ENCODE measurements at regions not wholly inside any gene's neighbourhood (a gene's known extent, or its start where the extent isn't known, plus 50 kb on each side); places are given as distances from the start of the nearest gene placed in this dataset.

DNA sequence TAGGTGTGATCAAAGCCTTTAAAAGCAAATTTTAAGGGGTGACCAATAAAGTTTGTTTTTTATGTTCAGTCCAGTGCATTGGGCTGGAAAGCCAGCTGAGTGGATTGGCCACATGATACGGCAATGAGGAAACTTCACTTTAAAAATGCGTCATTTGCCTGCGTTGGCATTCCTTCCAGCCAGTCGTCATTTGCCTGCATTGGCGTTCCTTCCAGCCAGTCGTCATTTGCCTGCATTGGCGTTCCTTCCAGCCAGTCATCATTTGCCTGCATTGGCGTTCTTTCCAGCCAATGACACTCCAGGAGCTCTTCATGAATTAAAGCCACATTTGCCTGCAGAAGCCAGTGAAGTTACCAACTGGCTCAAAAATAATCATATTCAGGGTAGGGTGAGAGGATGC lies 378.6 kb downstream of the SMOC2 start:
- TF ChIP-seq, protein P1, sequence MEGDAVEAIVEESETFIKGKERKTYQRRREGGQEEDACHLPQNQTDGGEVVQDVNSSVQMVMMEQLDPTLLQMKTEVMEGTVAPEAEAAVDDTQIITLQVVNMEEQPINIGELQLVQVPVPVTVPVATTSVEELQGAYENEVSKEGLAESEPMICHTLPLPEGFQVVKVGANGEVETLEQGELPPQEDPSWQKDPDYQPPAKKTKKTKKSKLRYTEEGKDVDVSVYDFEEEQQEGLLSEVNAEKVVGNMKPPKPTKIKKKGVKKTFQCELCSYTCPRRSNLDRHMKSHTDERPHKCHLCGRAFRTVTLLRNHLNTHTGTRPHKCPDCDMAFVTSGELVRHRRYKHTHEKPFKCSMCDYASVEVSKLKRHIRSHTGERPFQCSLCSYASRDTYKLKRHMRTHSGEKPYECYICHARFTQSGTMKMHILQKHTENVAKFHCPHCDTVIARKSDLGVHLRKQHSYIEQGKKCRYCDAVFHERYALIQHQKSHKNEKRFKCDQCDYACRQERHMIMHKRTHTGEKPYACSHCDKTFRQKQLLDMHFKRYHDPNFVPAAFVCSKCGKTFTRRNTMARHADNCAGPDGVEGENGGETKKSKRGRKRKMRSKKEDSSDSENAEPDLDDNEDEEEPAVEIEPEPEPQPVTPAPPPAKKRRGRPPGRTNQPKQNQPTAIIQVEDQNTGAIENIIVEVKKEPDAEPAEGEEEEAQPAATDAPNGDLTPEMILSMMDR (IDR thresholded peaks at IDR 0.05; ENCODE audit: control insufficient read depth, extremely low read depth, insufficient read depth): no peak
- no peak for DNase-seq (ENCODE audit: low read depth)
- no peak overlapping the region for H3K4me3 ChIP-seq (ENCODE audit: low read depth, low read length)

DNA sequence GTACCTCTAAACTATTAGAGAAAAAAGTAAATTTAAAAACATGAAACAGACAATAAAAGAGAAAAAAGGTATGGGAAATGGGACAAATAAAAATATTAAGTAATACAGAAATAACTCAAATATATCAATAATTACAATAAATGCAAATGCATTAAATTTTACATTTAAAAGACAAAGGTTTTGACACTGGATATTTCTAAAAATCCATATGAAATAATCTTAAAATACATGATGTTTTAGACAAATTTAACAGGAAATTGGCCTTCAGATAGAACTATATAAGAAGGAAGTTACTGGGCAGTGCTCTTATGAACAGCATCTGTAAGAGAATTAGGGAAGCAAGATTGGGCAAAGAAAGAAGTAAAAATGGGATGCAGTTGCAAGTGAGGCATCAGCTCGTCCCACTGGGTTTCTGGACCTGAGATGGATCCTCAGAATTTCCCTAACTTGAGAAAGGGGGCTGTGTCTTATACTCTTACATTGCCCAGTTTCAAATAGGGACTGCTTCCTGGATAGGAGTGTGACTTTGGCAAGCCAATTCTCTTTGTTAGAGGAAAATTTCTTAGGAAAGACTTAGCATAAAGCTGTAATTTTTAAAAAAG lies 376.7 kb downstream of the SMOC2 start:
- no peak overlapping the region for H3K4me3 ChIP-seq (ENCODE audit: low read depth, low read length)
- TF ChIP-seq, protein P1 (IDR thresholded peaks at IDR 0.05; ENCODE audit: control insufficient read depth, extremely low read depth, insufficient read depth): no peak
- no peak for DNase-seq (ENCODE audit: low read depth)

DNA sequence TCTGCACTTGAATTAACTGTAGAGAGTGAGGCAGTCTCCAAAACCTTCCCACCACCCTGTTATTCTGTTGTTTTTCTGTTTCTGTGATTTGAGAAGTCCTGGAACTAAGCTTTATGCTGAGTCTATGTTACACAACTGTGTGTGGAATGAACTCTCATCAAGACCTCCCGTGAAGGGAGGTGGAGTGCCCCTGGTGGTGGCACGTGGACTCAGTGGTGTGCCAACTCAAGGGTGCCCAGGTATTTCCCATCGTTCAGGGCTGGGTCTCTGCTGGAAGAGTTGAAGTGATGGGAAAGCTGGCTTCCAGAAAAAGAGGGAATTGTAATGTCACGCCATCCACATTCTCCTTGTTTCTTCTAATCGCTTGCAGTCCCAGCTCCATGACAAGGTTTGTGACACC lies 374.2 kb downstream of the SMOC2 start:
- TF ChIP-seq, protein P1 (IDR thresholded peaks at IDR 0.05; ENCODE audit: control insufficient read depth, extremely low read depth, insufficient read depth): peak; percentile 52
- H3K4me3 ChIP-seq (ENCODE audit: low read depth, low read length): no peak overlapping the region
- DNase-seq (ENCODE audit: low read depth): no peak

DNA sequence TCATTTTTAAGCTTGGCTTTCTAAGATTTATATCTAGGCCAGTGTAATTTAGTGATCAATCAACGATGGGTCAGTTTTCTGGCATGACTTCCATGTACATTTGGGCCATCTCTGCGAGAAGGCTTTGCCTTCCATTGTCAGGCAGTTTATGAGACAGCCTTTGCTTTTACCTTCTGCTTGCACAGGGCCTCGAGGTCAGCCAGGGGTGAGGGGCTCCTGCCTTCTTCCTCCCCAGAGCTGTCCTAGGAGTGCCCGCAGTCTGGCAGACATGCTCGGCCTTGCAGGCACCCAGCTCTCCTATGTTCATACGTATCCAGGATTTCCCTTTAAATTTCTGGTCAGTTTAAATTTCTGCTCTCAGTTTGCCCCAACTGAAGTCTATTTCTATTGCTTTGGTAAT lies 367.2 kb downstream of the SMOC2 start:
- TF ChIP-seq, protein P1 (IDR thresholded peaks at IDR 0.05; ENCODE audit: control insufficient read depth, extremely low read depth, insufficient read depth): no peak
- H3K4me3 ChIP-seq (ENCODE audit: low read depth, low read length): no peak overlapping the region
- no peak for DNase-seq (ENCODE audit: low read depth)

DNA sequence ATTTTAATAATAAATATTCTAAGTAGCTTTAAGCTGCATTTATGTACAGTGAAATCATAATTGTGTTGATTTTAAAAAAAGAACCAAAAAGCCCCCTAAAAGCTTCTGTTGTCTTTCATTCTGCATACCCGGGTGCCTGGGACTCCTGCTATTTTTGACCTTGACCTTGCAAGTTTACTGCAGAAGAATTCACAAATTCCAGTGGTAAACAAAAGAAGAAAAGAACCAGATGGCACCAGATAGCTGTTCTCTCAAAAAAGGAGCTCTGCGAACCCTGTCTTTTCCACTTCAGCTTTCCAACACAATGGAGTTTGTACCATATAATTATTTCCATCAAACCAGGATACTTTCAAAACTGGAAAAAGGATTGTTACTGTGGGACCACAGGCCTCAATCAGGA lies 363.3 kb downstream of the SMOC2 start:
- H3K4me3 ChIP-seq (ENCODE audit: low read depth, low read length): no peak overlapping the region
- TF ChIP-seq, protein P1 (IDR thresholded peaks at IDR 0.05; ENCODE audit: control insufficient read depth, extremely low read depth, insufficient read depth): no peak
- no peak for DNase-seq (ENCODE audit: low read depth)

DNA sequence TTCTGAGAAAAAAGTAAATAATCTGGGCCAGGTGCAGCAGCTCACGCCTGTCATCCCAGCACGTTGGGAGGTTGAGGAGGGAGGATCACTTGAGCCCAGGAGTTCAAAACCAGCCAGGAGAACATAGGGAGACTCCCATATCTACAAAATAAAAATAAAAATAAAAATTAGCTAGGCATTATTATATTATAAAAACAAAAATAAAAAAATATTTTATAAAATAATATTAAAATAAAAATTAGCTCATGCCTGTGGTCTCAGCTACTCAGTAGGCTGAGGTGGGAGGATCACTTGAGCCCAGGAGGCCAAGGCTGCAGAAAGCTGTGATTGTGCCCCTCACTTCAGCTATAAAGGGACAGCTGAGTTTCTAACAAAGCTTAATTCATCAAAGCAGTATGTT lies 362.9 kb downstream of the SMOC2 start:
- no peak overlapping the region for H3K4me3 ChIP-seq (ENCODE audit: low read depth, low read length)
- no peak for DNase-seq (ENCODE audit: low read depth)
- TF ChIP-seq, protein P1 (IDR thresholded peaks at IDR 0.05; ENCODE audit: control insufficient read depth, extremely low read depth, insufficient read depth): no peak

DNA sequence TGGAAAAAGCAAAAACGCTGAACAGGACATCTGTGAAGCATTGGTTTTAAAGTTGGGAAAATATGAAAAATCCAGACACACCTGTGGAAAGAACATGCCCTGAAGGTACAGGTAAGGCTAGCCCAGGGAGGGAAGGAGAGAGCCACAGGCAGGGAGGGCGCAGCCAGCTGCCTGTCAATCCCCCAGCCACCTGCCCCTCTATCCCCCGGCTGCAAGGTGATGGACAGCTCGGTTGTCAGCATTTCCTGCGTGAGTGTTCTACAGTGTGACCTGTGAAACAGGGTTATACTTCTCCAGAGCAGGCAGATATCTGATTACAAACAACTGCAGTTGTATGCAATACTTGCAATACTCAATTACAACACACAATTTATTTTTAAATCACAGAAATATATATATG lies 358.1 kb downstream of the SMOC2 start:
- DNase-seq (ENCODE audit: low read depth): no peak

More for the DNA sequence above, 358.1 kb downstream of the SMOC2 start:
- TF ChIP-seq, protein P1 (IDR thresholded peaks at IDR 0.05; ENCODE audit: control insufficient read depth, extremely low read depth, insufficient read depth): no peak
- H3K4me3 ChIP-seq (ENCODE audit: low read depth, low read length): no peak overlapping the region

All from LNCaP clone FGC (cell line).